HepG2 (cell line): ENCODE measurements at regions not wholly inside any gene's neighbourhood (a gene's known extent, or its start where the extent isn't known, plus 50 kb on each side); places are given as distances from the start of the nearest gene placed in this dataset.

ENCODE experiments used
- DNMT3B ChIP-seq: conservative IDR thresholded peaks from 2 replicates; pipeline ENCODE4 v1.6.1; 2016; ENCODE audit warnings: missing biosample characterization, control low read depth
- FOSL1 ChIP-seq: sonication (generic); formaldehyde crosslinking; IDR thresholded peaks from 2 replicates; pipeline ENCODE4 v1.9.0; 2021; ENCODE audit warnings: missing genetic modification reagents, borderline replicate concordance
- ISX ChIP-seq: sonication (generic); formaldehyde crosslinking; conservative IDR thresholded peaks from 2 replicates; pipeline ENCODE4 v1.5.0; 2020; ENCODE audit warnings: missing genetic modification reagents
- JUND ChIP-seq: sonication (generic); formaldehyde crosslinking; IDR thresholded peaks from 2 replicates; pipeline ENCODE4 v1.8.0; 2022; ENCODE audit warnings: mild to moderate bottlenecking, missing genetic modification reagents
- POLR2A ChIP-seq, 2 experiments: IDR thresholded peaks; 2 replicates each; pipeline ENCODE4 v1.6.1; 2011; ENCODE audit warnings: low read depth in 2 of 2, low read length in 2 of 2, mild to moderate bottlenecking in 1 of 2, moderate library complexity in 1 of 2; ENCODE audit not compliant: insufficient read depth in 1 of 2
- SETDB1 ChIP-seq: sonication (generic); formaldehyde crosslinking; IDR thresholded peaks from 2 replicates; pipeline ENCODE4 v1.5.1; 2020; ENCODE audit warnings: missing genetic modification reagents, mild to moderate bottlenecking, borderline replicate concordance
- SMYD3 ChIP-seq: sonication (generic); formaldehyde crosslinking; IDR thresholded peaks from 2 replicates; pipeline ENCODE4 v1.8.1; 2023; ENCODE audit warnings: mild to moderate bottlenecking, missing genetic modification reagents
- ZBTB20 ChIP-seq: sonication (generic); formaldehyde crosslinking; IDR thresholded peaks from 2 replicates; pipeline ENCODE4 v1.8.1; 2023; ENCODE audit warnings: missing genetic modification reagents, low read depth, mild to moderate bottlenecking, borderline replicate concordance
- ZNF232 ChIP-seq: sonication (generic); formaldehyde crosslinking; IDR thresholded peaks from 2 replicates; pipeline ENCODE4 v1.4.0; 2020; ENCODE audit warnings: missing genetic modification reagents, borderline replicate concordance
- ZNF24 ChIP-seq: fragments of 450-650 bp; IDR thresholded peaks from 2 replicates; pipeline ENCODE4 v1.6.1; 2017; ENCODE audit warnings: antibody characterized with exemption, mild to moderate bottlenecking
- ZNF75D ChIP-seq: sonication (generic); formaldehyde crosslinking; IDR thresholded peaks from 2 replicates; pipeline ENCODE4 v1.8.1; 2023; ENCODE audit warnings: missing genetic modification reagents, mild to moderate bottlenecking, borderline replicate concordance
- TF ChIP-seq, protein P1 (sequence below): sonication (generic); formaldehyde crosslinking; IDR thresholded peaks from 2 replicates; pipeline ENCODE4 v1.4.0; 2020; ENCODE audit warnings: missing genetic modification reagents

DNA sequence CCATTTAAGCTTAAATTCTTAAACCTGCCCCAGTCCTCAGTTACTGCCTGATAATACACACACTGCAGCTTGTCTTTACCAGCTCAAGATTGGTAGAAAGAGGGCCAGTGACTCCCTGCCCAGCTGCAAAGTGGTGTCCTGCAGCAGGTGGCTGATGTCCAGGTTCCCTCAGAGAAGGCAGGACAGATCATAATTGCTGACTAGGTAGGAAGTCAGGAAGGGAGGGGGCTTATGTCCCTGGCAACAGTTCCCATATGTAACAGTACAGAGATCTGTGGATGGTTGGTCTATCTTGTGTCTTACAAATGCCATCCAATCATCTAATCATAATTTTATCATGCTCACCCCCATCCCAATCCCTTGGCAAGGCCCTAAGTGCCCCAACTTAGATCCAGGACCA, 492.1 kb upstream of the PPP2R3A start:
- no peak for TF ChIP-seq DNMT3B (CRISPR knock-in tag)
- no peak for TF ChIP-seq ISX
- TF ChIP-seq ZNF24: no peak
- no peak for TF ChIP-seq JUND (CRISPR knock-in tag)
- no peak for TF ChIP-seq POLR2A (IDR thresholded peaks at IDR 0.05; ENCODE audit: insufficient read depth in 1 of 2, low read depth in 2 of 2, low read length in 2 of 2)
- no peak for TF ChIP-seq ZNF232 (CRISPR knock-in tag)
- TF ChIP-seq ZBTB20: no peak
- TF ChIP-seq SETDB1 (CRISPR knock-in tag): no peak
- no peak for TF ChIP-seq FOSL1
- no peak for TF ChIP-seq ZNF75D (CRISPR knock-in tag)
- TF ChIP-seq SMYD3 (CRISPR knock-in tag): no peak
- TF ChIP-seq, protein P1, sequence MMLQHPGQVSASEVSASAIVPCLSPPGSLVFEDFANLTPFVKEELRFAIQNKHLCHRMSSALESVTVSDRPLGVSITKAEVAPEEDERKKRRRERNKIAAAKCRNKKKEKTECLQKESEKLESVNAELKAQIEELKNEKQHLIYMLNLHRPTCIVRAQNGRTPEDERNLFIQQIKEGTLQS (CRISPR knock-in tag): no peak
